H1 (cell line): ENCODE measurements at regions not wholly inside any gene's neighbourhood (a gene's known extent, or its start where the extent isn't known, plus 50 kb on each side); places are given as distances from the start of the nearest gene placed in this dataset.

Experiments used
- CTCF ChIA-PET: fragments of 300-600 bp; sonication (Branson Sonifier 250); formaldehyde crosslinking; loops from one replicate; lab custom pipeline; 2021; ENCODE audit not compliant: partially characterized antibody; lab: Charles Lee
- POLR2A ChIA-PET: fragments of 300-600 bp; sonication (Branson Sonifier 250); formaldehyde crosslinking; loops from one replicate; lab custom pipeline; 2021; ENCODE audit warnings: inconsistent platforms; ENCODE audit not compliant: partially characterized antibody; lab: Charles Lee
- DNase-seq, 2 experiments: peaks; one replicate each; pipeline versions ENCODE4 v3.0.0 to v3.0.0-alpha.2; 2010 to 2022; ENCODE audit warnings: low spot score in 2 of 2, low read depth in 1 of 2, mixed read lengths in 1 of 2
- FAIRE-seq: peaks from 2 replicates; lab custom pipeline; 2011; peaks lifted over from hg19 to GRCh38; lab: Jason Lieb, UNC
- H2AFZ ChIP-seq: 2 replicates; pipeline ENCODE4 v1.8.1; 2012; ENCODE audit warnings: low read length, inconsistent platforms
- H2AK5ac ChIP-seq: 2 replicates; pipeline ENCODE4 v1.6.1; 2013; ENCODE audit warnings: low read depth, low read length
- H2BK120ac ChIP-seq: replicated peaks from 2 replicates; pipeline ENCODE3; 2013; ENCODE audit warnings: low read depth, low read length, inconsistent platforms
- H2BK12ac ChIP-seq: 2 replicates; pipeline ENCODE4 v1.6.1; 2013; ENCODE audit warnings: low read depth, low read length
- H2BK15ac ChIP-seq: 2 replicates; pipeline ENCODE4 v1.6.1; 2013; ENCODE audit warnings: low read length
- H2BK20ac ChIP-seq: 2 replicates; pipeline ENCODE4 v1.6.1; 2013; ENCODE audit warnings: low read length
- H2BK5ac ChIP-seq: 2 replicates; pipeline ENCODE4 v1.6.1; 2013; ENCODE audit warnings: low read depth, low read length
- H3K14ac ChIP-seq: 2 replicates; pipeline ENCODE4 v1.6.1; 2013; ENCODE audit warnings: inconsistent platforms; ENCODE audit not compliant: insufficient read length
- H3K18ac ChIP-seq: 2 replicates; pipeline ENCODE4 v1.6.1; 2013; ENCODE audit warnings: low read length; ENCODE audit errors: extremely low read depth
- H3K23ac ChIP-seq: 2 replicates; pipeline ENCODE4 v1.6.1; 2013; ENCODE audit warnings: inconsistent platforms; ENCODE audit not compliant: insufficient read length
- H3K23me2 ChIP-seq: 2 replicates; pipeline ENCODE4 v1.6.1; 2013; ENCODE audit warnings: low read depth, low read length
- H3K27ac ChIP-seq: 2 replicates; pipeline ENCODE4 v1.6.1; 2011; ENCODE audit warnings: low read depth, low read length, inconsistent platforms
- H3K27me3 ChIP-seq, 4 experiments: replicated peaks in 1 of 4; 1 replicate in 1 of 4; 2 replicates in 3 of 4; pipeline versions ENCODE4 v1.6.1 to v1.8.1; 2011 to 2013; ENCODE audit warnings: low read length in 3 of 4, mild to moderate bottlenecking in 3 of 4, inconsistent platforms in 2 of 4, mixed read lengths in 2 of 4, moderate library complexity in 1 of 4; ENCODE audit not compliant: control insufficient read depth in 3 of 4, insufficient read depth in 3 of 4; ENCODE audit errors: extremely low read depth in 1 of 4
- H3K36me3 ChIP-seq, 4 experiments: 2 replicates each; pipeline versions ENCODE4 v1.6.1 to v1.8.1; 2011 to 2013; ENCODE audit warnings: mild to moderate bottlenecking in 4 of 4, low read length in 3 of 4, moderate library complexity in 2 of 4, control low read depth in 1 of 4, inconsistent platforms in 1 of 4; ENCODE audit not compliant: insufficient read depth in 4 of 4, control insufficient read depth in 2 of 4
- H3K4ac ChIP-seq: replicated peaks from 2 replicates; pipeline ENCODE3; 2013; ENCODE audit warnings: low read length, low read depth, mixed read lengths, inconsistent platforms; ENCODE audit not compliant: insufficient read length
- H3K4me1 ChIP-seq, 4 experiments: replicated peaks in 1 of 4; 1 replicate in 1 of 4; 2 replicates in 3 of 4; pipeline versions ENCODE4 v1.6.1 to v1.8.1; 2011 to 2013; ENCODE audit warnings: low read length in 3 of 4, inconsistent platforms in 2 of 4, mixed read lengths in 1 of 4; ENCODE audit not compliant: insufficient read depth in 4 of 4, control insufficient read depth in 3 of 4
- H3K4me2 ChIP-seq, 2 experiments: 2 replicates each; pipeline versions ENCODE4 v1.6.1 to v1.8.1; 2011 to 2013; ENCODE audit warnings: low read depth in 2 of 2, low read length in 2 of 2, control low read depth in 1 of 2, inconsistent platforms in 1 of 2, mild to moderate bottlenecking in 1 of 2; ENCODE audit not compliant: insufficient read depth in 1 of 2
- H3K4me3 ChIP-seq, 4 experiments: fragments of 200-600, 300-600 bp in 1 of 4; sonication (generic), shearing (Covaris generic), sonication (Bioruptor Twin) in 1 of 4; 2 replicates each; pipeline versions ENCODE4 v1.5.1 to v1.8.1; 2011 to 2016; ENCODE audit warnings: low read length in 4 of 4, low read depth in 3 of 4, control low read depth in 2 of 4, inconsistent platforms in 2 of 4, mild to moderate bottlenecking in 2 of 4, mixed read lengths in 1 of 4, moderate library complexity in 1 of 4; ENCODE audit not compliant: insufficient read depth in 2 of 4; ENCODE audit errors: extremely low read depth in 1 of 4
- H3K56ac ChIP-seq: replicated peaks from 2 replicates; pipeline ENCODE3; 2013; ENCODE audit warnings: low read depth, mild to moderate bottlenecking, mixed read lengths, low read length, inconsistent platforms; ENCODE audit not compliant: insufficient read length
- H3K79me1 ChIP-seq: 2 replicates; pipeline ENCODE4 v1.6.1; 2013; ENCODE audit warnings: low read depth, low read length, control low read depth
- H3K79me2 ChIP-seq, 2 experiments: 2 replicates each; pipeline versions ENCODE4 v1.6.1 to v1.8.1; 2012 to 2013; ENCODE audit warnings: low read length in 2 of 2, mild to moderate bottlenecking in 2 of 2, inconsistent platforms in 1 of 2; ENCODE audit not compliant: insufficient read depth in 2 of 2, control insufficient read depth in 1 of 2
- H3K9ac ChIP-seq, 4 experiments: replicated peaks in 1 of 4; 1 replicate in 1 of 4; 2 replicates in 3 of 4; pipeline versions ENCODE4 v1.6.1 to v1.8.1; 2011 to 2013; ENCODE audit warnings: low read depth in 3 of 4, low read length in 3 of 4, control low read depth in 2 of 4, mild to moderate bottlenecking in 2 of 4, moderate library complexity in 2 of 4, inconsistent platforms in 1 of 4; ENCODE audit errors: extremely low read depth in 1 of 4
- H3K9me3 ChIP-seq, 2 experiments: 2 replicates each; pipeline versions ENCODE4 v1.6.1 to v1.8.1; 2012 to 2013; ENCODE audit warnings: mild to moderate bottlenecking in 2 of 2, moderate library complexity in 2 of 2, control low read depth in 1 of 2, inconsistent platforms in 1 of 2, low read depth in 1 of 2, low read length in 1 of 2, mixed read lengths in 1 of 2; ENCODE audit not compliant: insufficient read depth in 2 of 2
- H4K20me1 ChIP-seq, 2 experiments: replicated peaks in 1 of 2; 2 replicates each; pipeline versions ENCODE3 to v1.8.1; 2011 to 2013; ENCODE audit warnings: inconsistent platforms in 2 of 2, low read length in 2 of 2, mild to moderate bottlenecking in 1 of 2; ENCODE audit not compliant: insufficient read depth in 2 of 2, control insufficient read depth in 1 of 2
- H4K5ac ChIP-seq: 2 replicates; pipeline ENCODE4 v1.6.1; 2013; ENCODE audit warnings: low read length, low read depth, mixed read lengths, inconsistent platforms; ENCODE audit not compliant: insufficient read length
- H4K8ac ChIP-seq: 2 replicates; pipeline ENCODE4 v1.8.0; 2013; ENCODE audit warnings: mild to moderate bottlenecking, moderate library complexity, low read length, inconsistent platforms; ENCODE audit not compliant: insufficient read depth; ENCODE audit errors: extremely low read depth
- H4K91ac ChIP-seq: replicated peaks from 2 replicates; pipeline ENCODE3; 2013; ENCODE audit warnings: low read length, mixed read lengths, inconsistent platforms; ENCODE audit not compliant: insufficient read length
- RNF2 ChIP-seq: fragments of 200-900, 300-1000 bp; sonication (generic); IDR thresholded peaks from 2 replicates; pipeline ENCODE4 v1.7.1; 2016; ENCODE audit warnings: borderline replicate concordance, low read depth, mild to moderate bottlenecking, antibody characterized with exemption, low read length; ENCODE audit not compliant: poor library complexity, severe bottlenecking; ENCODE audit errors: missing control alignments
- WGBS, 2 experiments: shearing (Covaris generic) in 1 of 2; methylation state at CpG; one replicate each; pipeline versions ENCODE4 v1.1.6 to v1.1.7; 2013 to 2015; ENCODE audit warnings: low lambda C conversion rate in 2 of 2, mixed read lengths in 2 of 2, inconsistent platforms in 1 of 2, low coverage in 1 of 2, missing lambda C conversion rate in 1 of 2; ENCODE audit not compliant: insufficient replicate concordance in 2 of 2, insufficient coverage in 1 of 2, insufficient read length in 1 of 2; ENCODE audit errors: extremely low coverage in 1 of 2, missing lambda C conversion rate in 1 of 2; 5-methylcytosine and 5-hydroxymethylcytosine counted together

DNA sequence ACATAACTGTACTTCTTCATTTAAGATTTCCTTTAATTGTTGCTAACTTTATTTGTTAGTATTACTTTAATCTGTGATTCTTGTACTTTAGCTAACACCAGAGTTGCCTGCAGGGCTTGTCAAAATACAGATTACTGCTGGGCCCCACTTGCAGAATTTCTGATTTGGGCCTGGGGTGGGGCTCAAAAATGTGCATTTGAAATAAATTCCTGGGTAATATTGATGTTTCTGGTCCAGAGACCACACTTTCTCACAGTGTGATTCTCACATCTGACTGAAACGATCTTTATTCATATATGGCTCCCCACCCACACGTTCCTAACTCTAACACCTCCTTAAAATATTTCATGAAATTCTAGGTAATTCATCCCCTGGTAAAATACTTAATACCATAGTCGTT is 452.6 kb upstream of the ACVR2A start:
- 92 to 100% methylated on average over 1 to 3 of the region's 3 CpGs for WGBS, 2 experiments

More for the DNA sequence above, 452.6 kb upstream of the ACVR2A start:
- Histone ChIP-seq H2BK12ac (no peak overlapping the region), H3K79me2 (no peaks in the 10 kb centered on the region), H2AK5ac (no peak overlapping the region), H3K23me2 (no peaks in the 10 kb centered on the region; the same call in 1 of the 2 replicates), H3K9me3 (no peaks in the 10 kb centered on the region), H3K79me1 (no peaks in the 10 kb centered on the region), H4K20me1 (no peaks in the 10 kb centered on the region), H3K4me1 (peaks cover 0 to 5% (median 0%) of the 10 kb centered on the region in 4 experiments; a peak in 1 of 7 replicates), H3K9ac (no peak overlapping the region), H2AFZ (no peak overlapping the region), H3K36me3 (no peaks in the 10 kb centered on the region), H3K14ac (no peak overlapping the region), H3K18ac (no peak overlapping the region), H3K4me2 (no peak overlapping the region), H3K27ac (no peak overlapping the region), H3K27me3 (no peaks in the 10 kb centered on the region), H4K8ac (no peak overlapping the region), H2BK120ac (no peak overlapping the region), H4K5ac (no peak overlapping the region), H2BK5ac (no peak overlapping the region), H3K23ac (no peak overlapping the region), H2BK20ac (no peak overlapping the region), H3K4me3 (no peak overlapping the region), H3K56ac (no peak overlapping the region), H4K91ac (no peak overlapping the region), H2BK15ac (no peak overlapping the region), H3K4ac (no peak overlapping the region)
- DNase-seq (no peak), FAIRE-seq (no peak)
- TF ChIP-seq RNF2, result no peak
- ChIA-PET POLR2A (no interaction called here), CTCF (interaction anchor here (1.5 kb wide), 1 partner anchor 381 kb away, joined by 3 read pairs; no protein-coding TSS in a partner anchor)
